ENCODE measurements at regions not wholly inside any gene's neighbourhood (a gene's known extent, or its start where the extent isn't known, plus 50 kb on each side); places are given as distances from the start of the nearest gene placed in this dataset.

- TF ChIP-seq CTCF (IDR thresholded peaks at IDR 0.05; ENCODE audit: low read depth, low read length, poor library complexity, severe bottlenecking) (no peak), EZH2phosphoT487 (IDR thresholded peaks at IDR 0.05; ENCODE audit: borderline replicate concordance, low read length) (no peak)
Measured at GRCh38 chr7:26948617-26949118, 84.3 kb upstream of the SKAP2 start.
